H9 (cell line): ENCODE measurements at regions not wholly inside any gene's neighbourhood (a gene's known extent, or its start where the extent isn't known, plus 50 kb on each side); places are given as distances from the start of the nearest gene placed in this dataset.

Experiments used
- DNase-seq: peaks from one replicate; pipeline ENCODE4 v3.0.0-alpha.2; 2017
- H2AFZ ChIP-seq: one replicate; pipeline ENCODE4 v1.6.1; 2013; ENCODE audit warnings: mild to moderate bottlenecking, low read length, control low read depth, moderate library complexity
- H2AK5ac ChIP-seq: 2 replicates; pipeline ENCODE4 v1.6.1; 2013; ENCODE audit warnings: low read length, control low read depth, mixed read lengths; ENCODE audit not compliant: insufficient read length
- H2BK120ac ChIP-seq: one replicate; pipeline ENCODE4 v1.6.1; 2013; ENCODE audit warnings: low read depth, mild to moderate bottlenecking, low read length, control low read depth, inconsistent platforms; ENCODE audit not compliant: poor library complexity, severe bottlenecking
- H2BK12ac ChIP-seq: 2 replicates; pipeline ENCODE4 v1.6.1; 2013; ENCODE audit warnings: low read length, control low read depth, mixed read lengths, low read depth; ENCODE audit not compliant: insufficient read length
- H2BK15ac ChIP-seq: 2 replicates; pipeline ENCODE4 v1.6.1; 2013; ENCODE audit warnings: low read depth, low read length, control low read depth
- H2BK20ac ChIP-seq: one replicate; pipeline ENCODE4 v1.6.1; 2013; ENCODE audit warnings: low read depth, mild to moderate bottlenecking, low read length, control low read depth, inconsistent platforms; ENCODE audit not compliant: poor library complexity, severe bottlenecking
- H2BK5ac ChIP-seq: 2 replicates; pipeline ENCODE4 v1.6.1; 2013; ENCODE audit warnings: low read length, control low read depth, mixed read lengths; ENCODE audit not compliant: insufficient read length
- H3K14ac ChIP-seq: 2 replicates; pipeline ENCODE4 v1.6.1; 2013; ENCODE audit warnings: low read length, control low read depth; ENCODE audit not compliant: insufficient read depth
- H3K18ac ChIP-seq: 2 replicates; pipeline ENCODE4 v1.6.1; 2013; ENCODE audit warnings: low read depth, mild to moderate bottlenecking, mixed read lengths, low read length, control low read depth; ENCODE audit not compliant: insufficient read length
- H3K23ac ChIP-seq: 2 replicates; pipeline ENCODE4 v1.6.1; 2013; ENCODE audit warnings: low read length, control low read depth, mixed read lengths, low read depth; ENCODE audit not compliant: insufficient read length
- H3K23me2 ChIP-seq: 2 replicates; pipeline ENCODE4 v1.6.1; 2013; ENCODE audit warnings: low read depth, mild to moderate bottlenecking, mixed read lengths, low read length, control low read depth; ENCODE audit not compliant: insufficient read length, poor library complexity, severe bottlenecking
- H3K27ac ChIP-seq: 2 replicates; pipeline ENCODE4 v1.5.1; 2013; ENCODE audit warnings: low read length, control low read depth, mixed read lengths, low read depth; ENCODE audit not compliant: insufficient read length
- H3K27me3 ChIP-seq: 2 replicates; pipeline ENCODE4 v1.6.1; 2013; ENCODE audit warnings: low read length, control low read depth, inconsistent platforms; ENCODE audit not compliant: insufficient read depth
- H3K4ac ChIP-seq: 2 replicates; pipeline ENCODE4 v1.6.1; 2013; ENCODE audit warnings: low read depth, mild to moderate bottlenecking, control low read depth, inconsistent platforms, low read length, moderate library complexity
- H3K4me1 ChIP-seq: 2 replicates; pipeline ENCODE4 v1.6.1; 2013; ENCODE audit warnings: low read length, control low read depth, inconsistent platforms; ENCODE audit not compliant: insufficient read depth
- H3K4me2 ChIP-seq: 2 replicates; pipeline ENCODE4 v1.6.1; 2013; ENCODE audit warnings: low read length, control low read depth, mixed read lengths; ENCODE audit not compliant: insufficient read length, insufficient read depth
- H3K56ac ChIP-seq: 2 replicates; pipeline ENCODE4 v1.6.1; 2013; ENCODE audit warnings: low read depth, mild to moderate bottlenecking, mixed read lengths, low read length, control low read depth; ENCODE audit not compliant: insufficient read length
- H3K79me1 ChIP-seq: 2 replicates; pipeline ENCODE4 v1.6.1; 2013; ENCODE audit warnings: low read depth, mild to moderate bottlenecking, moderate library complexity, low read length, control low read depth, inconsistent platforms; ENCODE audit not compliant: insufficient read depth, poor library complexity, severe bottlenecking
- H3K79me2 ChIP-seq: 2 replicates; pipeline ENCODE4 v1.6.1; 2013; ENCODE audit warnings: low read length, control low read depth, inconsistent platforms; ENCODE audit not compliant: insufficient read depth
- H3K9ac ChIP-seq: 2 replicates; pipeline ENCODE4 v1.6.1; 2013; ENCODE audit warnings: low read length, control low read depth, mixed read lengths; ENCODE audit not compliant: insufficient read length; ENCODE audit errors: extremely low read depth
- H3K9me3 ChIP-seq: one replicate; pipeline ENCODE4 v1.6.1; 2013; ENCODE audit warnings: low read depth, low read length, inconsistent platforms; ENCODE audit not compliant: control insufficient read depth
- H3T11ph ChIP-seq: one replicate; pipeline ENCODE4 v1.6.1; 2013; ENCODE audit warnings: mild to moderate bottlenecking, low read length, control low read depth, inconsistent platforms
- H4K20me1 ChIP-seq: one replicate; pipeline ENCODE4 v1.6.1; 2013; ENCODE audit not compliant: control insufficient read depth, insufficient read length, insufficient read depth
- H4K5ac ChIP-seq: 2 replicates; pipeline ENCODE4 v1.6.1; 2013; ENCODE audit warnings: low read depth, mild to moderate bottlenecking, mixed read lengths, low read length, control low read depth; ENCODE audit not compliant: insufficient read length
- H4K8ac ChIP-seq: replicated peaks from 2 replicates; pipeline ENCODE4 v1.6.1; 2013; ENCODE audit warnings: low read length, control low read depth, mixed read lengths, low read depth; ENCODE audit not compliant: insufficient read length
- H4K91ac ChIP-seq: 2 replicates; pipeline ENCODE4 v1.6.1; 2013; ENCODE audit warnings: low read depth, mild to moderate bottlenecking, moderate library complexity, mixed read lengths, low read length, control low read depth; ENCODE audit not compliant: insufficient read length
- H3K27ac Mint-ChIP-seq, 3 experiments: 2 replicates in 2 of 3; 3 replicates in 1 of 3; pipeline ENCODE4 v1.8.0; 2020 to 2021; ENCODE audit warnings: mixed read lengths in 3 of 3, mild to moderate bottlenecking in 1 of 3, moderate library complexity in 1 of 3
- H3K27me3 Mint-ChIP-seq: 2 replicates; pipeline ENCODE4 v1.8.0; 2021; ENCODE audit warnings: low read depth, mild to moderate bottlenecking, moderate library complexity, mixed read lengths
- H3K36me3 Mint-ChIP-seq, 3 experiments: 2 replicates in 2 of 3; 3 replicates in 1 of 3; pipeline ENCODE4 v1.8.0; 2020 to 2021; ENCODE audit warnings: low read depth in 3 of 3, mixed read lengths in 3 of 3; ENCODE audit not compliant: insufficient read depth in 1 of 3
- H3K4me1 Mint-ChIP-seq, 2 experiments: 2 replicates each; pipeline ENCODE4 v1.8.0; 2020; ENCODE audit warnings: mixed read lengths in 2 of 2
- H3K4me3 Mint-ChIP-seq, 2 experiments: 2 replicates in 1 of 2; 3 replicates in 1 of 2; pipeline ENCODE4 v1.8.0; 2020 to 2021; ENCODE audit warnings: mild to moderate bottlenecking in 2 of 2, mixed read lengths in 2 of 2, moderate library complexity in 1 of 2
- H3K9me3 Mint-ChIP-seq, 2 experiments: 2 replicates in 1 of 2; 3 replicates in 1 of 2; pipeline ENCODE4 v1.8.0; 2020; ENCODE audit warnings: mild to moderate bottlenecking in 2 of 2, mixed read lengths in 2 of 2, moderate library complexity in 1 of 2
- WGBS: extraction: QIAGEN DNeasy Blood & Tissue Kit; methylation state at CpG from one replicate; pipeline ENCODE4 v1.1.7; 2013; ENCODE audit warnings: missing lambda C conversion rate, low lambda C conversion rate, mixed read lengths; ENCODE audit not compliant: insufficient read length; ENCODE audit errors: extremely low coverage; 5-methylcytosine and 5-hydroxymethylcytosine counted together
- TF ChIP-seq, protein P1 (sequence below): fragments of 200-600 bp; sonication (generic); conservative IDR thresholded peaks from 3 replicates; pipeline ENCODE4 v1.8.0; 2021; ENCODE audit warnings: antibody characterized with exemption, mild to moderate bottlenecking

DNA sequence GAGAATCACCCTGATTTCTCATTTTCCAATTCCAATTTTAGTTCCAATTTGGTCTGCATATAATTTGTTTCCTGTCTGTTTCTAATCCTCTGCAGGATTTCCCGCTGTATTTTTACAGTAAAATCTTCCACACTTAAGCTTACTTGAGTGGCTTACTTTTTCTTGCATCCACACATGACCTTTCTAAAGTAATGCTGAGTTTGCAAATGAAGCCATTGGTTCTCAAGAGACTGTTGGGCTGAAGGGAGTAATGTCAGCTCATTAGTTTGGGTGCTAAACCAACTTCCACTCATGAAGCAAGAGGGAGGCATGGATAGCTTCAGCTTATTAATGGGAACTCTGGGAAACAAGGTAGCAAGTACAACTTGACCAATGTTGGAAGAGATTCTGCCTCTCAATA lies 146.4 kb downstream of the SNX10 start:
- H3K27me3 ChIP-seq = no peaks in the 10 kb centered on the region
- H3K9me3 ChIP-seq = no peaks in the 10 kb centered on the region
- no peak overlapping the region for H2BK12ac ChIP-seq
- H2BK5ac ChIP-seq = no peak overlapping the region
- no peak overlapping the region for H3K9ac ChIP-seq
- no peak overlapping the region for H3T11ph ChIP-seq
- H3K79me1 ChIP-seq = no peaks in the 10 kb centered on the region
- TF ChIP-seq, protein P1, sequence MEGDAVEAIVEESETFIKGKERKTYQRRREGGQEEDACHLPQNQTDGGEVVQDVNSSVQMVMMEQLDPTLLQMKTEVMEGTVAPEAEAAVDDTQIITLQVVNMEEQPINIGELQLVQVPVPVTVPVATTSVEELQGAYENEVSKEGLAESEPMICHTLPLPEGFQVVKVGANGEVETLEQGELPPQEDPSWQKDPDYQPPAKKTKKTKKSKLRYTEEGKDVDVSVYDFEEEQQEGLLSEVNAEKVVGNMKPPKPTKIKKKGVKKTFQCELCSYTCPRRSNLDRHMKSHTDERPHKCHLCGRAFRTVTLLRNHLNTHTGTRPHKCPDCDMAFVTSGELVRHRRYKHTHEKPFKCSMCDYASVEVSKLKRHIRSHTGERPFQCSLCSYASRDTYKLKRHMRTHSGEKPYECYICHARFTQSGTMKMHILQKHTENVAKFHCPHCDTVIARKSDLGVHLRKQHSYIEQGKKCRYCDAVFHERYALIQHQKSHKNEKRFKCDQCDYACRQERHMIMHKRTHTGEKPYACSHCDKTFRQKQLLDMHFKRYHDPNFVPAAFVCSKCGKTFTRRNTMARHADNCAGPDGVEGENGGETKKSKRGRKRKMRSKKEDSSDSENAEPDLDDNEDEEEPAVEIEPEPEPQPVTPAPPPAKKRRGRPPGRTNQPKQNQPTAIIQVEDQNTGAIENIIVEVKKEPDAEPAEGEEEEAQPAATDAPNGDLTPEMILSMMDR = no peak
- H3K23me2 ChIP-seq = no peaks in the 10 kb centered on the region
- no peak overlapping the region for H2AK5ac ChIP-seq
- no peak overlapping the region for H2BK20ac ChIP-seq
- H3K4ac ChIP-seq = no peak overlapping the region
- H3K79me2 ChIP-seq = no peaks in the 10 kb centered on the region
- H3K9me3 Mint-ChIP-seq = no peaks in the 10 kb centered on the region; a peak in 1 of 5 replicates
- H3K36me3 Mint-ChIP-seq = no peaks in the 10 kb centered on the region
- no peak overlapping the region for H2AFZ ChIP-seq
- H3K4me1 Mint-ChIP-seq = peaks cover 20 to 30% of the 10 kb centered on the region in 2 experiments
- H3K27ac Mint-ChIP-seq = no peak overlapping the region
- no peak overlapping the region for H3K14ac ChIP-seq
- H3K56ac ChIP-seq = no peak overlapping the region
- H3K23ac ChIP-seq = no peak overlapping the region
- H3K27ac ChIP-seq = no peak overlapping the region
- H3K27me3 Mint-ChIP-seq = peaks cover 3% of the 10 kb centered on the region; the same call in 1 of the 2 replicates
- no peak overlapping the region for H3K4me3 Mint-ChIP-seq
- no peak overlapping the region for H4K91ac ChIP-seq
- H2BK120ac ChIP-seq = no peak overlapping the region
- 0 out of 2 replicates have a peak, but pooled peaks cover 3% of the 10 kb centered on the region for H3K4me1 ChIP-seq
- no peak overlapping the region for H4K5ac ChIP-seq
- WGBS = no CpG with 5 or more reads among the region's 1 CpG
- H4K20me1 ChIP-seq = no peaks in the 10 kb centered on the region
- no peak overlapping the region for H4K8ac ChIP-seq
- no peak overlapping the region for H3K18ac ChIP-seq
- no peak overlapping the region for H2BK15ac ChIP-seq
- DNase-seq = no peak
- no peak overlapping the region for H3K4me2 ChIP-seq
